Activated naive CD4-positive, alpha-beta T cell treated with anti-CD3 and anti-CD28 coated beads, Interleukin-2, amount 50 U/mL, for 72 hours (primary cell): ENCODE measurements at regions not wholly inside any gene's neighbourhood (a gene's known extent, or its start where the extent isn't known, plus 50 kb on each side); places are given as distances from the start of the nearest gene placed in this dataset.
"Not testable (repeated sequence)": the region's sequence is repeated elsewhere in the genome, so short reads cannot be mapped to it uniquely, and the experiment has no call there.

Source experiments
- ATAC-seq, 2 donors: fragments of 150-1000 bp; cut with Tn5 transposase; 2 replicates each; pipeline ENCODE4 v1.10.0; 2021; ENCODE audit warnings: mild to moderate bottlenecking in 2 of 2, moderate library complexity in 2 of 2
- DNase-seq, 2 donors: peaks; one replicate each; pipeline ENCODE4 v3.0.0; 2021 to 2022; ENCODE audit warnings: low spot score in 2 of 2
- H3K27ac Mint-ChIP-seq, 2 donors: one replicate each; pipeline ENCODE4 v1.8.0; 2022; ENCODE audit warnings: mild to moderate bottlenecking in 2 of 2, mixed read lengths in 2 of 2
- H3K36me3 Mint-ChIP-seq, 2 donors: one replicate each; pipeline ENCODE4 v1.8.0; 2022; ENCODE audit warnings: mixed read lengths in 2 of 2
- H3K9me3 Mint-ChIP-seq, 2 donors: one replicate each; pipeline ENCODE4 v1.8.0; 2022; ENCODE audit warnings: mixed read lengths in 2 of 2

GRCh38 chrX:40406330-40406859, 174.4 kb upstream of the ATP6AP2 start:
- no peak overlapping the region for H3K27ac Mint-ChIP-seq
- ATAC-seq = no peak
- H3K36me3 Mint-ChIP-seq = peaks cover 0 to 4% of the 10 kb centered on the region in 2 donors
- no peak for DNase-seq
- peaks cover 3 to 5% of the 10 kb centered on the region in 2 donors for H3K9me3 Mint-ChIP-seq

- Mint-ChIP-seq H3K27ac (no peak overlapping the region), H3K9me3 (peaks cover 3 to 5% of the 10 kb centered on the region in 2 donors)
These were observed 175.4 kb upstream of the ATP6AP2 start for GRCh38 chrX:40405399-40405798.

GRCh38 chrX:40403757-40404156, 177.0 kb upstream of the ATP6AP2 start:
- DNase-seq = no peak
- Mint-ChIP-seq H3K27ac (no peak overlapping the region), H3K9me3 (peaks cover under 1 to 3% of the 10 kb centered on the region in 2 donors), H3K36me3 (peaks cover 0 to 4% of the 10 kb centered on the region in 2 donors)
- ATAC-seq = no peak

More at GRCh38 chrX:40405399-40405798, 175.4 kb upstream of the ATP6AP2 start:
- no peak for DNase-seq
- no peak for ATAC-seq
- peaks cover 0 to 4% of the 10 kb centered on the region in 2 donors for H3K36me3 Mint-ChIP-seq

GRCh38 chrX:40402831-40403533, 177.8 kb upstream of the ATP6AP2 start:
- ATAC-seq = peak; percentile 45 to 59
- peaks cover 0 to under 1% of the 10 kb centered on the region in 2 donors for H3K9me3 Mint-ChIP-seq
- DNase-seq = peak in 1 of 2 donors; percentile 3
- H3K36me3 Mint-ChIP-seq = peaks cover 0 to 1% of the 10 kb centered on the region in 2 donors
- H3K27ac Mint-ChIP-seq = no peak overlapping the region

- Mint-ChIP-seq H3K36me3 (no peaks in the 10 kb centered on the region), H3K9me3 (no peaks in the 10 kb centered on the region), H3K27ac (no peak overlapping the region)
- no peak for ATAC-seq
- DNase-seq = no peak
These were observed 185.7 kb upstream of the ATP6AP2 start for GRCh38 chrX:40395102-40395501.

GRCh38 chrX:40394302-40394701, 186.5 kb upstream of the ATP6AP2 start:
- ATAC-seq (no peak), DNase-seq (no peak)
- H3K36me3 Mint-ChIP-seq = no peaks in the 10 kb centered on the region
- H3K27ac Mint-ChIP-seq = no peak overlapping the region
- no peaks in the 10 kb centered on the region for H3K9me3 Mint-ChIP-seq

GRCh38 chrX:40392599-40392998, 188.2 kb upstream of the ATP6AP2 start:
- DNase-seq (no peak), ATAC-seq (no peak)
- Mint-ChIP-seq H3K36me3 (no peaks in the 10 kb centered on the region), H3K27ac (no peak overlapping the region), H3K9me3 (no peaks in the 10 kb centered on the region)

- Mint-ChIP-seq H3K27ac (no peak overlapping the region), H3K36me3 (no peaks in the 10 kb centered on the region), H3K9me3 (no peaks in the 10 kb centered on the region)
- no peak for DNase-seq
- no peak for ATAC-seq
These were observed 189.1 kb upstream of the ATP6AP2 start for GRCh38 chrX:40391662-40392061.

- Mint-ChIP-seq H3K36me3 (no peaks in the 10 kb centered on the region), H3K9me3 (no peaks in the 10 kb centered on the region), H3K27ac (no peak overlapping the region)
- DNase-seq (no peak), ATAC-seq (no peak)
These were observed 191.2 kb upstream of the ATP6AP2 start for GRCh38 chrX:40389555-40389954.

GRCh38 chrX:40388441-40388840, 192.3 kb upstream of the ATP6AP2 start:
- DNase-seq = no peak
- no peak overlapping the region for H3K27ac Mint-ChIP-seq
- H3K9me3 Mint-ChIP-seq = no peaks in the 10 kb centered on the region
- ATAC-seq = no peak
- H3K36me3 Mint-ChIP-seq = no peaks in the 10 kb centered on the region

GRCh38 chrX:40387869-40388268, 192.9 kb upstream of the ATP6AP2 start:
- not testable (repeated sequence) for H3K36me3 Mint-ChIP-seq, H3K9me3 Mint-ChIP-seq, ATAC-seq, H3K27ac Mint-ChIP-seq, DNase-seq

GRCh38 chrX:40387311-40387710, 193.5 kb upstream of the ATP6AP2 start:
- DNase-seq, H3K36me3 Mint-ChIP-seq, H3K9me3 Mint-ChIP-seq, H3K27ac Mint-ChIP-seq, ATAC-seq: not testable (repeated sequence)

GRCh38 chrX:40385682-40386081, 195.1 kb upstream of the ATP6AP2 start:
- Mint-ChIP-seq H3K27ac (no peak overlapping the region), H3K9me3 (no peaks in the 10 kb centered on the region), H3K36me3 (no peaks in the 10 kb centered on the region)
- no peak for ATAC-seq
- no peak for DNase-seq

GRCh38 chrX:40385256-40385655, 195.5 kb upstream of the ATP6AP2 start:
- no peaks in the 10 kb centered on the region for H3K9me3 Mint-ChIP-seq
- no peaks in the 10 kb centered on the region for H3K36me3 Mint-ChIP-seq
- no peak overlapping the region for H3K27ac Mint-ChIP-seq
- DNase-seq (no peak), ATAC-seq (no peak)

GRCh38 chrX:40383969-40384368, 196.8 kb upstream of the ATP6AP2 start:
- ATAC-seq (peak in 1 of 2 donors; percentile 14), DNase-seq (no peak)
- Mint-ChIP-seq H3K27ac (no peak overlapping the region), H3K36me3 (no peaks in the 10 kb centered on the region), H3K9me3 (no peaks in the 10 kb centered on the region)

GRCh38 chrX:40383360-40383759, 197.4 kb upstream of the ATP6AP2 start:
- DNase-seq = no peak
- no peak for ATAC-seq
- Mint-ChIP-seq H3K36me3 (no peaks in the 10 kb centered on the region), H3K27ac (no peak overlapping the region), H3K9me3 (no peaks in the 10 kb centered on the region)

- H3K36me3 Mint-ChIP-seq = no peaks in the 10 kb centered on the region
- DNase-seq (no peak), ATAC-seq (no peak)
- H3K9me3 Mint-ChIP-seq = no peaks in the 10 kb centered on the region
- H3K27ac Mint-ChIP-seq = no peak overlapping the region
These were observed 199.9 kb upstream of the ATP6AP2 start for GRCh38 chrX:40380655-40381488.
